ENCODE measurements at regions not wholly inside any gene's neighbourhood (a gene's known extent, or its start where the extent isn't known, plus 50 kb on each side); places are given as distances from the start of the nearest gene placed in this dataset.
A peak's percentile ranks its signal among the peaks of the same experiment; 100 is the strongest.

DNA sequence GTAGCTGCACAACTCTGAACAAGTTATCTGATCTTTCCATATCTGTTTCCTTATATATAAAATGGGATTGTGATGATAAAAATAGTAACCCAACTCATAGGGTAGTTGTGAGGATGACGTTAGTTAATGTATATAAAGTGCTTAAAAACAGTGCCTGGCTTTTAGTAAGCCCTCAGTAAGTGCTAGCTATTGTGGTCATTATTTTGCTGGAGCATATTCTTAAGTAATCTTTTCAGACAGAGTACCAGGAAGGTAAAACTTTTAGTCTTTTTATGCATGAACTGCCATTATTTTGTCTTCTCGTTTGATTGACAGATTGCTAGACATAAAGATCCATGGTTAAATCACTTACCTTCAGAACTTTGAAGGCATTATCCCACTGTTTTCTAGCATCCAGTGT, 62.5 kb upstream of the SIM2 start:
- Mint-ChIP-seq H3K27ac (ENCODE audit: unreplicated experiment) (no peak overlapping the region), H3K27me3 (ENCODE audit: low read depth) (peaks cover 4% of the 10 kb centered on the region), H3K4me1 (ENCODE audit: low read depth) (peaks cover 10% of the 10 kb centered on the region), H3K36me3 (ENCODE audit: low read depth) (peaks cover 2% of the 10 kb centered on the region), H3K9me3 (ENCODE audit: low read depth) (peaks cover 20% of the 10 kb centered on the region), H3K4me3 (ENCODE audit: unreplicated experiment) (no peak overlapping the region)
- TF ChIP-seq, protein P1, sequence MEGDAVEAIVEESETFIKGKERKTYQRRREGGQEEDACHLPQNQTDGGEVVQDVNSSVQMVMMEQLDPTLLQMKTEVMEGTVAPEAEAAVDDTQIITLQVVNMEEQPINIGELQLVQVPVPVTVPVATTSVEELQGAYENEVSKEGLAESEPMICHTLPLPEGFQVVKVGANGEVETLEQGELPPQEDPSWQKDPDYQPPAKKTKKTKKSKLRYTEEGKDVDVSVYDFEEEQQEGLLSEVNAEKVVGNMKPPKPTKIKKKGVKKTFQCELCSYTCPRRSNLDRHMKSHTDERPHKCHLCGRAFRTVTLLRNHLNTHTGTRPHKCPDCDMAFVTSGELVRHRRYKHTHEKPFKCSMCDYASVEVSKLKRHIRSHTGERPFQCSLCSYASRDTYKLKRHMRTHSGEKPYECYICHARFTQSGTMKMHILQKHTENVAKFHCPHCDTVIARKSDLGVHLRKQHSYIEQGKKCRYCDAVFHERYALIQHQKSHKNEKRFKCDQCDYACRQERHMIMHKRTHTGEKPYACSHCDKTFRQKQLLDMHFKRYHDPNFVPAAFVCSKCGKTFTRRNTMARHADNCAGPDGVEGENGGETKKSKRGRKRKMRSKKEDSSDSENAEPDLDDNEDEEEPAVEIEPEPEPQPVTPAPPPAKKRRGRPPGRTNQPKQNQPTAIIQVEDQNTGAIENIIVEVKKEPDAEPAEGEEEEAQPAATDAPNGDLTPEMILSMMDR (IDR thresholded peaks at IDR 0.05) = no peak
- no peak for DNase-seq (ENCODE audit: low spot score)

DNA sequence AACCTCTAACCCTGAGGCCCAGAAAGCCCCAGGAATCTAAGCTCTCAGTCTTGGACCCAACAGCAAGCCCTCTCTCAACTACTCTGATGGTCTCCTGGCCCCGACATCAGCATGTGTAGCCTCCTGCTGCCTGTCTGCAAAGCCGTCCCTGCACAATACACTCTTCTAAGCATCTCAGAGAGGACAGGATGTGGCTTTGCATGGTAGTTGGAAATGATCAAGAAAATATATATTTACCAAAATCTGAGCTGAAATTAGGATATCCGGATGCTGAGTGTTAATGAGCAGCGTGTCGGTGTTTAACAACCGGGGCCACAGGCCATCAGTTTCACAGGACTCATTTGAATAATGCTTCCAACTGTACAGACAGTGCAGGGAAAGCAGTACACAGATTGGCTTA, 59.1 kb upstream of the SIM2 start:
- Mint-ChIP-seq H3K4me3 (ENCODE audit: unreplicated experiment) (no peak overlapping the region), H3K27me3 (ENCODE audit: low read depth) (no peaks in the 10 kb centered on the region), H3K9me3 (ENCODE audit: low read depth) (peaks cover 20% of the 10 kb centered on the region), H3K27ac (ENCODE audit: unreplicated experiment) (no peak overlapping the region), H3K36me3 (ENCODE audit: low read depth) (peaks cover 2% of the 10 kb centered on the region), H3K4me1 (ENCODE audit: low read depth) (peaks cover 10% of the 10 kb centered on the region)
- DNase-seq (ENCODE audit: low spot score) = no peak
- TF ChIP-seq, protein P1 (IDR thresholded peaks at IDR 0.05) = no peak

DNA sequence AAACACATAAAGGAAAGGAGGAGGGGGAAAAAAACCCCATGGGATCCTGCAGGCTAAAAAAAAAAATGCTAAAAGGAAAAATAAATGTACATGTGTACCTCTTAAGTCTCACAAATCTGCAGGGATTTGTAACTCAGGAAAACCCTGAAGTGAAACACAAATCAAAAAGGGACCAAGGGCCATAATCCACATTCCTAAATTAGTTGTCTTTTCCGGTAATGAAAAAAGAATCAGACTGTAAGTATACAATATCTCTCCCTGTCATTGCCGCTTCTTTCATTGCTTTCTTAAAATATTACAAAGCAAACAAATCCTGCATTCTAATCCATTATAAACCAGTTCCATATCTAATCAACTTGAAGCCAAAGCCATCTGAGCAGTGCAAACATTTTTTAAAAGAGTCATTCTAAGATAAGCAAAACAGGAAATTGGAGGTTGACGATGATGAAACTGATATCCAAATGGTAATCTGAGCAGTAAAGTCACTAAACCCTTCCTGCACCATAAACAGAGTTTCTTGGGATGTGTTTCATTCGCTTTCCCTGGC, 58.7 kb upstream of the SIM2 start:
- DNase-seq (ENCODE audit: low spot score) = no peak
- H3K4me3 Mint-ChIP-seq (ENCODE audit: unreplicated experiment) = no peak overlapping the region
- TF ChIP-seq, protein P1 (IDR thresholded peaks at IDR 0.05) = no peak
- H3K9me3 Mint-ChIP-seq (ENCODE audit: low read depth) = peaks cover 20% of the 10 kb centered on the region
- peaks cover 10% of the 10 kb centered on the region for H3K4me1 Mint-ChIP-seq (ENCODE audit: low read depth)
- no peak overlapping the region for H3K27ac Mint-ChIP-seq (ENCODE audit: unreplicated experiment)
- H3K36me3 Mint-ChIP-seq (ENCODE audit: low read depth) = peaks cover 2% of the 10 kb centered on the region
- H3K27me3 Mint-ChIP-seq (ENCODE audit: low read depth) = no peaks in the 10 kb centered on the region

DNA sequence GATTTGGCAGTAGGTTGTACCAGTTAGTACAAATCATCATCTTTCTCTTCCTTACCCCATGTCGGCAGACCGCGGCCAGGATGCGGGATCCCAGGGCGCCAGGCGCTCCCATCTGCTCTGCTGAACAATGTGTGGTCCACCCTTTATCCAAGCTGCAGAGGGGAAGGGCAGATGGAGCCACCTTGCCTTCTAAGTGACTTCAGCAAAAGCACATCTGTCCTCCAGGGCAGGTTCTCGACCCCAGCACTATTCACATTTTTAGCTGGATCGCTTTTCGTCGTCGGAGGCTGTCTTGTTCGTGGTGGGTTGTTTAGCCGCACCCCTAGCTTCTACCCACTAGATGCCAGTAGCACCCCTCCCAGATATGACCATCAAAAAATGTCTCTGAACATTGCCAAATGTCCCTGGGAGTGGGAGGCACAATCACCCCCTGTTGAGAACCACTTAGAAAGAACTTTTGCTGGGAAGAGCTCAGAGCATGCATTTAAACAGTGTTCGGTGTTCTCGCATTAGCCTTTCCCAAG, 58.1 kb upstream of the SIM2 start:
- TF ChIP-seq, protein P1 (IDR thresholded peaks at IDR 0.05) = peak; percentile 44
- no peak overlapping the region for H3K27ac Mint-ChIP-seq (ENCODE audit: unreplicated experiment)
- H3K36me3 Mint-ChIP-seq (ENCODE audit: low read depth) = peaks cover 2% of the 10 kb centered on the region
- H3K27me3 Mint-ChIP-seq (ENCODE audit: low read depth) = no peaks in the 10 kb centered on the region
- no peak for DNase-seq (ENCODE audit: low spot score)
- H3K9me3 Mint-ChIP-seq (ENCODE audit: low read depth) = peaks cover 17% of the 10 kb centered on the region
- no peak overlapping the region for H3K4me3 Mint-ChIP-seq (ENCODE audit: unreplicated experiment)
- H3K4me1 Mint-ChIP-seq (ENCODE audit: low read depth) = peaks cover 10% of the 10 kb centered on the region

DNA sequence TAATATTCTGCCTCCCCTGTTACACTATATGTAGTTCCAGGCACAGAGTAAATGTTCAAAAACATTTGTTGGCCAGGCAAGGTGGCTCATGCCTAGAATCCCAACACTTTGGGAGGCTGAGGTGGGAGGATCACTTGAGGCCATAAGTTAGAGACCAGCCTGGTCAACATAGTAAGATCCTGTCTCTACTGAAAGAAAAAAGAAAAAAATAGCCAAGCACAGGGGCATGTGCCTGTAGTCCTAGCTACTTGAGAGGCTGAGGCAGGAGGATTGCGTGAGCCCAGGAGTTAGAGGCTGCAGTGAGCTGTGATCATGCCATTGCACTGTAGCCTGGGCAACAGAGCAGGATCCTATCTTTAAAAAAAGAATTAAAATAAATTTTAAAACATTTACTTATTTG, 57.6 kb upstream of the SIM2 start:
- H3K9me3 Mint-ChIP-seq (ENCODE audit: low read depth) = peaks cover 11% of the 10 kb centered on the region
- DNase-seq (ENCODE audit: low spot score) = no peak
- H3K4me1 Mint-ChIP-seq (ENCODE audit: low read depth) = peaks cover 10% of the 10 kb centered on the region
- TF ChIP-seq, protein P1 (IDR thresholded peaks at IDR 0.05) = no peak
- H3K4me3 Mint-ChIP-seq (ENCODE audit: unreplicated experiment) = no peak overlapping the region
- H3K36me3 Mint-ChIP-seq (ENCODE audit: low read depth) = peaks cover 2% of the 10 kb centered on the region
- no peak overlapping the region for H3K27ac Mint-ChIP-seq (ENCODE audit: unreplicated experiment)
- no peaks in the 10 kb centered on the region for H3K27me3 Mint-ChIP-seq (ENCODE audit: low read depth)

All from chondrocyte (in vitro differentiated cells).